AG20443 (cell line): ENCODE measurements at regions not wholly inside any gene's neighbourhood (a gene's known extent, or its start where the extent isn't known, plus 50 kb on each side); places are given as distances from the start of the nearest gene placed in this dataset.

Experiments used
- DNase-seq: peaks from one replicate; pipeline ENCODE4 v3.0.0; 2012; ENCODE audit warnings: low spot score, mixed read lengths

DNA sequence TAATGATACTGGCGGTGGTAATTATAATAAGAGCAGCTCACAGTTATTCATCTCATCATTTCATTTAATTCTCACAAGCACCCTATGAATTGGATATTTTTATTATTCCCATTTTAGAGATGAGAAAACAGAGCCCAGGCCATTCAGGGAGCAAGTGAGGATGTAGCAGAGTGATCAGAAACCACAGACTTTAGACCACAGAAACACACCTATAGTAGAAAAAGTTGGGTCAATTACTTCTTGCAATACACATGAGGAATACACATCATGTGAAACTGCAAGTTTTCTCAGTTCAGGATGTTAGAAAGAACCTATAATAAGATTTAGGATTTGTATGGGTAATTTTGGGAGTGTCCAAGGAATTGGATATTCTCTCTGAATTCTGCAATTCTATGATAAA, 278.0 kb downstream of the ADRA2A start:
- no peak for DNase-seq

- no peak for DNase-seq
Observed at GRCh38 chr10:111356571-111356970, 279.7 kb downstream of the ADRA2A start.

DNA sequence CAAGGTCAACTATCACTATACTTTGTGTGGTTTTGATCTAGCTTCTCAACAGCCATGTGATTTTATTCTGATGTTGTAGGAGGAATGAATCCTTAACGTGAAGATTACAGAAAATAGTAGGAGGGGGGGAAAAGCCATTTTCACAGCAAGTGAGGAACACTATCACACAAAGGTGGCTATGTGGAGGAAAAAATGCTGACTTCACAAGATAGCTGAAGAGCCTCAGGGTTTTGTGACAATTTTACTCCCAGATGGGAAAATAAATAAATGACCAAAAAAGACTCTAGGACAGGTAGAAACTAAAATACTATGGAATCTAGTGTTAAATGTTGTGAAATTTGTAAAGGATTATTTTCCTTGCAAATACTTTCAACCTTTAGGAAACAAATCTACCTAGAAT, 281.0 kb downstream of the ADRA2A start:
- DNase-seq: no peak

DNA sequence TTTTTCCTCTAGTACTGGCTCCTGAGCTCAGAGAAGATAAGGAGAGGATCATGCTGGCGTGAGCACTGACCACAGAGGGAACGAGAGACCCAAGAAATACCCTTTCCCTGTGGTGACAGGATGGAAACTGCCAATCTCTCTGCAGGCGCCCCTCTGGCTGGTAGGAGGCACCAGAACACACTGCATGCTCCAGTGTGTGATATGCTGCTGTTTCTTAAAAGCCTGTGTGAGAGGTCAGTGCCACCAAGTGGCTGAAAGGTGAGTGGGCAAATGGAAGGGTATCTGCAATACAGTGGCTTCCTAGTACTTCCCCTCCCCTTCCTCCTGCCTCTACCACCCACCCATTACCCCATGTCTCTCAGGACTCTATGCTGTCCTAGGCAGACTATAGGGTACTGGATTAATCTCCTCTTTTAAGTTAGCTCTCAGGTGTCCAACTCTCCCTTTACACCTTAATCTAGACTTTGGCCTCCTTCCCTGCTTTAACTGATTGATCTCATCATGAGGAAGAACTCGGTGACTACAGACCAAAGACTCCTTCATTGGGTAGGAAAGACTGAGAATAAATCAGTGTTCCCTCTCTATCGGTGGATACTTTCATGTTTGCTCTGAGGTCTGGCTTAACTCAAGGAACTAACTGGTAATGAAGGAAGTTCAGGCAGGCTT, 283.6 kb downstream of the ADRA2A start:
- peak; percentile 69 for DNase-seq

- no peak for DNase-seq
Observed at GRCh38 chr10:111367531-111367930, 290.7 kb downstream of the ADRA2A start.

GRCh38 chr10:111370101-111370500, 293.3 kb downstream of the ADRA2A start:
- DNase-seq: peak; percentile 57

DNA sequence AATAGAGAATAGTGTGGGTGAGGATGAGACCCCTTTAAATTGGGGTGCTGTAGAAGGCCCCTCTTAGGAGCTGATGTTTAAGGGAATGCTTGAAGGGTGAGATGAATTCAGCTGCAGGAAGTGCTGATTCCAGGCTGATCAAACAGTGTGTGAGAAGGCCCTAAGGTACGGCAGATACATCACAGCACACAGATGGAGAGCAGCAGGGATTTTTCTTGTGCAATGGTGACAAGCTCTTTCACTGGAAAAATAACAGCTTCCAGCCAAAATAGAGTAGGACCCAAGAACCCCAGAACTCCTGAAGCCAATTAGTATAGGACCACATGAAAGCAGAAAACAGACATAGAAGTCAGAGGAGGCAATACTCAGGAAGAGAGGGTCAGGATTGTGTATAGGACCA, 296.9 kb downstream of the ADRA2A start:
- DNase-seq: no peak

DNA sequence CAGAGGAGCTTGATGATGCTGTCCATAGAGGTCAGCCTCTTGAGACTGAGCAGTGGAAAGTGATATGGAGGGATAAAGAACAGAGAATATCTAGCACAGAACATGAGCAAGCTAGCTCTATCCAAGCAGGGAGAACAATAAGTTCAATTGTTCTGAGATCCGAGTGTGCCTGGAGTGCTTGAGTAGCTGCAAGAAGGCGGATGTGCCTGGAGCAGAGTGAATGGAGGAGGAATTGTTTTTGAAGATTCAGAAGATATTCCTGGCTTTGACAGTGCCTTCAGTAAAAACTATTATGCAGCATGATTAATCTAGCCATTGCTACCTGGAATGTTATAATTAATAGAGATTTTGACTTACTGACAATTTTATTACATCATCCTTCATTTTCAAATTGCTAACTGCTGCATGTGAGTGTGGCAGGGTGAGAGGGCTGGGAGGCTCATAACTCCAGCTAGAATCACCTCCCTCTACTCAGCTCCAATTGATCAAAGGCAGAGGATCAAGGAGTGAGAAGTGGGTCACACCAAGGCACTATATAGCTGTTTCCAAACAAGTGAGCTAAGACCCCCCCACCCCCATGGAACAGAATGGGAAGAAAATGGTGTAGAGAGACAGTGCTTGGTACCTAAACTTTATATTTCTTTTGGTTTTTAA, 302.8 kb downstream of the ADRA2A start:
- no peak for DNase-seq

- peak; percentile 58 for DNase-seq
Observed at GRCh38 chr10:111384556-111384955, 307.7 kb downstream of the ADRA2A start.

GRCh38 chr10:111390813-111391563, 314.2 kb downstream of the ADRA2A start:
- peak; percentile 31 for DNase-seq

DNA sequence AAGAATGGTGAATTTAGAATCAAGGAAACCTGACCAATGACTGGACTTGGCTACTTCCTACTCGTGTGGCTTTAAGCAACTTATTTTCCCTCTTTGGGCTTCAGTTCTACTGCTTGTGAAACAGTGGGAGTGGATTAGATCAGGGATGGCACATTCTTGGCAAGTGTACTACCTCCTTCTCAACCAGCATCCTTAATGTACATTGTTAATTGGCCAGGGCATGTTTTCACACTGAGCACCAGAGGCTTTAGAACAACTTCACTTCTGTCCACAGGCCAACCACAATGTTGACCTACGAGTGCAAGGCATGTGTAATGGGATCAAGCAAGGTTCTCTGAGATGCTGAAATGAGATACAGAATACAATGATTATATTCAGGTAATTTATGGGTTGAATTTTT, 315.3 kb downstream of the ADRA2A start:
- peak; percentile 64 for DNase-seq

GRCh38 chr10:111392910-111393309, 316.1 kb downstream of the ADRA2A start:
- peak; percentile 62 for DNase-seq

DNA sequence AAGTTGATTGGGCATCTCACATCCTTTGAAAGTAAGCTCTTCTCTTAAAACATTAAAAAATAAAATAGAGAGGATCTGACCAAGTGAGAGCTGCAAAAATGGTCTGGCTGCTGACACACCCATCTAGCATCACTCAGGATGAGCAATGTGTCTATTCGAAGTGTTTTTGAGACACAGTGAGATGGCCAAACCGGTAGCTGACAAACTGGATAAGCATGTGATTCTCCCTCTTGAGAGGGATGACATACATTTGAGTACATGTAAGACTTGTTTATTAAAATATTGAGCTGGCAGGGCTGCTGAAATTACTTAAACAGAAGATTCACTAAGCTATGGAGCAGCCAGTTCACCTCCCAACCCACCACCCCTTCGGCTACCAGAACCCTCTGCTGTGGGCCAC, 333.9 kb downstream of the ADRA2A start:
- peak; percentile 65 for DNase-seq

DNA sequence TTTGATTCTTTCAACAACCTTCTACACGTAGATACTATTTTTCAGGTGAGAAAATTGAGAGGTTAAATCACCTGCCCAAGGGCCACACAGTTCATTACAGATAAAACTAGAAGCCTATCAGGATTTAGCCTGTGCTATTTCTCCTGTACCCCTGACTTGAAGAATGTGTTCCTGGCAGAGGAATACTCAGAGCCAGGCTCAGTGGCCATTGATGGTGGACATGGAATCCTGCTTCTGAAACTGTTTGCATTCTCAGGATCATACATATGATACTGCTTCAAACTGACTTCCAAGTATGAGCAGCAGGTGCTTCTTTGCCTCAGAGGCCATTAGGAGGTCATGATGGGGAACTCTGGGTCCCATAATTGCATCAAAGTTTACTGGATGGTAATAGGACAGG, 348.6 kb downstream of the ADRA2A start:
- DNase-seq: no peak

GRCh38 chr10:111429288-111430028, 352.6 kb downstream of the ADRA2A start:
- peak; percentile 59 for DNase-seq

- DNase-seq: no peak
Observed at GRCh38 chr10:111430070-111430469, 353.2 kb downstream of the ADRA2A start.

- DNase-seq: no peak
Observed at GRCh38 chr10:111432588-111432987, 355.8 kb downstream of the ADRA2A start.

DNA sequence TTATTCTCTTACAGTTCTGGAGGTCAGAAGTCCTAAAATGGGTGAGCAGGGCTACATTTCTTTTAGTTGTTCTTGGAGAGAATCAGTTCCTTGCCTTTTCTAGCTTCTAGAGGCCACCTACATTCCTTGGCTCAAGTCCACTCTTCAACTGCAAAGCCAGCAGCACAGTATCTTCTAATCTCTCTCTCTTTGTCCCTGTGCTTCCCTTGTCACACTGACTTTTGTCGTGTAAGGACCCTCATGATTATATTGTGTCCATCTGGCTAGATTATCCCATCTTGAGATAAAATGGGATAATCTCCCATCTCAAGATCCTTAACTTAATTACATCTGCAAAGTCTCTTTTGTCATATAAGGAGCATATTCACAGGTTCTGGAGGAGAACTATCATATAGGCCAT, 359.0 kb downstream of the ADRA2A start:
- no peak for DNase-seq

DNA sequence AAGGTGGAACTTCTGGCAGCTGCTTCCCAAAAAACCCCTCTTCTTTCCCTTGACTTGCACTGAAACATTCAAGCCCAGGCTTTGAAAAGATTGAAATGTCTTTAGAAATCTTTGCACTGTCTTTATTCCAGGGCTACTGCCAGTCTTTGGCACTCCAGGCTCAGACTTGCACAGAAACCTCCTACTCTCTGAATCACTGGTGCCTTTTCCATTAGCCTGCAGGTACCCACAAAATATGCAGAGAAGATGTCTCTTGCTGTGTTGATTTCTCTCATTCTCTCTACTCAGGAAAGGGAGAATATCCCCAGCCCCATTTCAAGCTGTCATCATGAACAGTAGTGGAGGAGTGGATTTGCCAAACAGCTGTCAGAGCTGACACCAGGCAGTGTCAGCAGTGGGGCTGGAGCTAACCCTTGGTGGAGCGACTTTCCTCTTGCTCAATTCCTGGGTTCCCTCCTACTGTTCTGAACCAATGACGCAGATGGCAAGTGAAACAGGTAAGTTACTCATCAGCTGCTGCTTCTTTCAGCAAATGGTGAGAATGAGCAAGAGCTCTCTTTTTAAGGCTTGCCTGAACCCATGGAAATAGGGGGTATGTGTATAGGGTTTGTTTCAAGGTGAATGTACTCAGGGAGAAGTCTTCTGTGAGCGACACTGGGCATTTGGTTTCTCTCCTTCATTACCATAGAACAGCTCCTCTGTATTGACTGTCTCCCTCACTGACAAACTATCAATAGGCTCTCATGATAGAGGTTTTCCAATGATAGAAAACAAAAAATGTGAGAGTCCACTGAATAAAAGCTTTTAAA, 362.4 kb downstream of the ADRA2A start:
- DNase-seq: no peak

DNA sequence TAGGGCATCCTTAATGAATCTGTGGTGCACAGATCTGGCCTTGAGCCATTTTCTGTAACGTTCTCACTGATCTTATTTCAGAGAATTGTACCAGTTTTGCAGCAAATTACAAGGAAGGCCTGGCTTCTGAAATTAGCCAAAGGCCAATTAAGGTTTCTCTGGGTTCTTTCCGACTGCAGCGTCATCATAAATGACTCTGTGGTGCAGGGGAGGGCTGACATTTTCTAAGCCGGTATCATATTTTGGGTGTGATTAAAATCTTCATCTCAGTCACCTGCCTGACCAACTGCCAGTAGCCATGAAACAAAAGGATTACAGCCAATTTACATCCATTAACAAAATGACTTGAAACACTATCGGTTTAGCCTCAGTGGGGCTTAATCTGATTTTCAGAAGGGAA, 363.7 kb downstream of the ADRA2A start:
- DNase-seq: no peak

- DNase-seq: no peak
Observed at GRCh38 chr10:111445667-111446066, 368.8 kb downstream of the ADRA2A start.

DNA sequence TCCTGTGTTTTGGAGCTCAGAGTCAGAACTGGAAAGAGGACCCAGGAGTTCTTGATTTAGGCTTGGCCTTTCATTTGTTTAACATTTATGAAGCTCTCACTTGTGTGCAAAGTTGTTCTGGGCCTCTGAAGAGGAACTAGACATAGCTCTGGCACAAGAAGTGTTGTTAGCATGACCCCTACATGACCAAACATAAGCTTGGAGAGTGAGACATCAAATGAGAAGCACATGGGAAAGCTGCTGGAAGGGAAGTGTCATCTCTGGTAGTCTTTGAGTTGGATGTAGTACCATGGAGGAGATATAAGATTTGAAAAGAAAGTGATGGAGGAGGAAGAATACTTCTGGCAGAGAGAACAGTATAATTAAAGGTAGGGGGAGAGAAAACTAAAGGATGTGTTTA, 370.1 kb downstream of the ADRA2A start:
- DNase-seq: peak; percentile 12
